Endothelial cell (in vitro differentiated cells): ENCODE measurements at regions not wholly inside any gene's neighbourhood (a gene's known extent, or its start where the extent isn't known, plus 50 kb on each side); places are given as distances from the start of the nearest gene placed in this dataset.
A peak's percentile ranks its signal among the peaks of the same experiment; 100 is the strongest.

Experiments
- DNase-seq: peaks from one replicate; pipeline ENCODE4 v3.0.0; 2021; ENCODE audit warnings: low spot score
- H3K27ac Mint-ChIP-seq: one replicate; pipeline ENCODE4 v1.8.0; 2021; ENCODE audit warnings: mixed read lengths, inconsistent platforms; ENCODE audit not compliant: unreplicated experiment
- H3K27me3 Mint-ChIP-seq: one replicate; pipeline ENCODE4 v1.8.0; 2021; ENCODE audit warnings: mild to moderate bottlenecking, moderate library complexity, mixed read lengths, inconsistent platforms; ENCODE audit not compliant: unreplicated experiment
- H3K36me3 Mint-ChIP-seq: one replicate; pipeline ENCODE4 v1.8.0; 2021; ENCODE audit warnings: mild to moderate bottlenecking, low read depth, mixed read lengths, inconsistent platforms; ENCODE audit not compliant: unreplicated experiment
- H3K4me1 Mint-ChIP-seq: one replicate; pipeline ENCODE4 v1.8.0; 2021; ENCODE audit warnings: mild to moderate bottlenecking, mixed read lengths, inconsistent platforms; ENCODE audit not compliant: unreplicated experiment
- H3K4me3 Mint-ChIP-seq: one replicate; pipeline ENCODE4 v1.8.0; 2021; ENCODE audit warnings: mild to moderate bottlenecking, mixed read lengths, inconsistent platforms; ENCODE audit not compliant: unreplicated experiment
- H3K9me3 Mint-ChIP-seq: one replicate; pipeline ENCODE4 v1.8.0; 2021; ENCODE audit warnings: mixed read lengths, inconsistent platforms; ENCODE audit not compliant: unreplicated experiment
- CTCF ChIP-seq: fragments of 200-600 bp; sonication (generic); IDR thresholded peaks from one replicate; pipeline ENCODE4 v1.5.0; 2021; ENCODE audit warnings: antibody characterized with exemption; ENCODE audit not compliant: unreplicated experiment

DNA sequence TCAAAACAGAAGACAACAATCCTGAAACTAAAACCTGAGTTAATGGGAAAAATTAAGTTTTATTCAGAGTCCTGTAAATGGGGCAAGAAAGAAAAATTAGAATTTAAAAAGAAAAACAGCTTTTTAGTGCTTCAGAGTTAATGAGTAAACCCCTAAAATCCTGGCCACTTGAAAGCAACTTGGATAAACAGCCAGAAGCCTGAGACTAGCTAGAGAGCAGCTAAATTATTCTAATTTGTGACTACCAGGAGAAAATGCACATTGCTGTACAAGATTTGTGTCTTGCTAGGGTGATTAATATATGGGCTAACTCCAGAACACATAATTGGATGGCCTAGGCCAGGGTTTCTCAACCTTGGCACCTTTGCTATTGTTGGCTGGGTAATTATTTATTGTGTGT lies 62.4 kb upstream of the ARG1 start:
- no peak overlapping the region for H3K27ac Mint-ChIP-seq
- H3K9me3 Mint-ChIP-seq: no peaks in the 10 kb centered on the region
- no peak overlapping the region for H3K4me3 Mint-ChIP-seq
- H3K4me1 Mint-ChIP-seq: no peaks in the 10 kb centered on the region
- no peaks in the 10 kb centered on the region for H3K36me3 Mint-ChIP-seq
- TF ChIP-seq CTCF: no peak
- no peaks in the 10 kb centered on the region for H3K27me3 Mint-ChIP-seq
- no peak for DNase-seq

GRCh38 chr6:131519670-131520436 lies 53.2 kb upstream of the ARG1 start:
- peak; percentile 64 for TF ChIP-seq CTCF
- Mint-ChIP-seq H3K36me3 (no peaks in the 10 kb centered on the region), H3K27me3 (peaks cover 5% of the 10 kb centered on the region), H3K4me3 (no peak overlapping the region), H3K27ac (no peak overlapping the region), H3K4me1 (no peaks in the 10 kb centered on the region), H3K9me3 (peaks cover 12% of the 10 kb centered on the region)
- DNase-seq: peak; percentile 42
